GM21723 (cell line): ENCODE measurements at regions not wholly inside any gene's neighbourhood (a gene's known extent, or its start where the extent isn't known, plus 50 kb on each side); places are given as distances from the start of the nearest gene placed in this dataset.

Experiments
- ATAC-seq: cut with Tn5 transposase; IDR thresholded peaks from one replicate; pipeline ENCODE4 v1.9.1; 2021; ENCODE audit warnings: mild to moderate bottlenecking, moderate library complexity; ENCODE audit not compliant: unreplicated experiment

DNA sequence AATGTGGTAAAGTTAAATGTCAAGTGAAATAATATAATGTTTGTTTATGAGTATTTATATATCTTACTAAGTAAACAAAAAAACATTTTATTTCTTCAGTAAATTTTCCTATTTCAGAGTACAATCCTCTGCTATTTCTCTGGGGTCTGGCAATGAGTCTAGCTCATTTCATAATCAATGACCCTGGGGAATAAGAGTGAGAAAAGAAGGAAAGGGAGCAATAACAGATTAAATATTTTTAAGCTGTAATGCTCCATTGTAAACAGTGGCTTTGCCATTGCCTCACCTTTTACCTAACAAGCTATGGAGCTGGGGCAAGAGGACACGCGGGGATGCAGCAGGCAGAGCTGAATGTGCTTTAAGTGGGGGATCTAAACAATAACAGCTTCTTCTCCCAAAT, 1071.9 kb downstream of the FLRT2 start:
- no peak for ATAC-seq

DNA sequence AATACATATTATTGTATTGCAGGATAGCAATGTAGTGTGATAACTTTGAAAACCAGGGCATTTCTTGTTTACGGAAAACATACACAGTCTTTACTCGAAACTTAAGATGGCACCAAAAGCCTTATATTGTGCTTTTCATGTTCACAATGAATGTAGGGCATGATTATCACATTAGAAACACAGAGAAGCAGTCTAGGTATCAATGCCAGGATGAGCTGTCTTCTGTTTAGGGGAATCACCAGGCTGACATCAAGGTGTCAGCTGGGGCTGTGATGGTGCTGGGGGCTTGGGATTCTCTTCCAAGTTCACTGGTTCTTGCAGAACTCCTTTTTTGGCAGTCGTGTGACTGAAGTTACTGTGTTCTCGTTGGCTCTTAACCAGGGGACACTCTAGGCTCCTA, 1067.3 kb downstream of the FLRT2 start:
- no peak for ATAC-seq

DNA sequence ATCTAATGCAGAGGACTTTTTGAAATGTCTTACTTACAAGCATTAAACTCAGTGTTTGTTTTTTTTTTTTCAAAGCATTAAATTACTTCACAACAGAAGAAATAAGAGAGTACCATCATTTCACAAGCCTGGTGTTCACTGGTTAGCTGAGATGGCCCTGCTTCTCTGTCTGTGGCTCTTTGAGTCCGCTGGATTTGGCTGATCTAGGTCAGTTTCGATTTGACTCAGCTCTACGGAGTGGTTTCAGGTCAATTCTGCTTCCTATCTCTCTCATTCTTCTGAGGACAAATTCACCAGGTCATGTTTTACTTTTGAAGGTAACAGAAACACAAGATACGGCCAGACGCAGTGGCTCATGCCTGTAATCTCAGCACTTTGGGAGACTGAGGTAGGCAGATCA, 1066.1 kb downstream of the FLRT2 start:
- ATAC-seq, result no peak

DNA sequence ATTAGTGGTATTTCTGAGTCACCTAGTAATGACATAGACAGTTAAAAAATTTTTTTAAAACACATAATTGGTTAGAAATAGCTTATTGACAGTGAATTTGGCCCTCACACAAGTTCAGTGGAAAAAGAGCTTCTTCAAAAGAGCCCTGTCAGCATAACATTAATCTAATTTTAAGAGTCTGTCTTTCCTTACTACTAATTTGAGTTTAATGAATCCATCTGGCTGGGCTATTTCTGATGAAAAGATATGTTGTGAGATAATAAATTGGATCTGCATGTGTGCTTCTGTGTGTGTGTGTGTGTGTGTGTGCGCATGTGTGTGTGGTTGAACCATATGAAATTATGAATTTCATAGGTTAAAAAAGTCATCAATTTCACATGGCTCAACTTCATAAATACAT, 1045.2 kb downstream of the FLRT2 start:
- no peak for ATAC-seq

DNA sequence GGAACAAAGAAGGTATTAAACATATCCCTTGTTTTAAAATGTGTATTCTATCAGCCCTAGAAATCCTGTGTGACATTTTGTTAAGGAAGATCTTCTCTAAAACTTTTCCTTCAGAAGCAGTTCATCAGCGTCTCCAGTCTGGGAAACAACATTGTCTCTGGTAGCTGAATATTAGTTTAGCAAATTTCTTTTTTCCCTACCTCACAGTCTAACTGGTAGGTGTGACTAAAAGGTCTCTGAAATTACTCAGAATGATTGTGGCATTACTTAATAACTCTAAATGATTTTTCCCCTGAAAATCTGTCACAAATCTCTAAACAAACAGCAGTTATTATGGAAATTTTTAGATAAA, 1044.8 kb downstream of the FLRT2 start:
- no peak for ATAC-seq

DNA sequence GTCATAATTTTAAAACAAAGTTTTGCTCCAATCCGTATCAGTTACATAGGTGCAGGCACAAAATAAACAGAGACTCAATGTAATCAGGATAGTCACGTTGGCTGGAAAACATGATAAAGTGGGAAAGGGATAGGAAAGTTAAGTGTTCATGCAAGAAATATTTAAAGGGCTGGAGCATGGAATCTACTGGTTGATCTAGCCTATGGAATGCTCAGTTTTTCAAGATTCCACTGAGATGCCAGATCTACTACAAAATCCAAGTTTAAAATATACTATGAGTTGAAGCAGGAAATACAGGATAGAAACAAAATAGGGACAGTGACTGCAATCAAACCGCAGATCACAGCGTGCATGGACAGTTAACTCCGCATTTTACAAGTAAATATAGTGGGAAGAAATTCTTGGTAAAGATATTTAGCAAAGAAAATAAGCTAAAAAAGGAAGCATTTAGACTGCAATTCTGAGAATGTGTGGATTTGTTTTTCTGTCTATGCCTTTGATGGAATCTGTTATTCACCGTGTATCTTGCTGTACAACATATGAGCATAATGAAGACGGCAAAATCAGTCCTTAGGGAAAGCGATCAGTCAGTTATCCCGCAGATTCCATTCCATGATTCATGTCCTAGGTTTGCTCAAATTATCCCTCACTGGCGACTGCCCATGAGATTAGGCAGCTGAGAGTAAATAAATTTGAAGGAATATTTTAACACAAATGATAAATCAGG, 1044.3 kb downstream of the FLRT2 start:
- ATAC-seq, result no peak

DNA sequence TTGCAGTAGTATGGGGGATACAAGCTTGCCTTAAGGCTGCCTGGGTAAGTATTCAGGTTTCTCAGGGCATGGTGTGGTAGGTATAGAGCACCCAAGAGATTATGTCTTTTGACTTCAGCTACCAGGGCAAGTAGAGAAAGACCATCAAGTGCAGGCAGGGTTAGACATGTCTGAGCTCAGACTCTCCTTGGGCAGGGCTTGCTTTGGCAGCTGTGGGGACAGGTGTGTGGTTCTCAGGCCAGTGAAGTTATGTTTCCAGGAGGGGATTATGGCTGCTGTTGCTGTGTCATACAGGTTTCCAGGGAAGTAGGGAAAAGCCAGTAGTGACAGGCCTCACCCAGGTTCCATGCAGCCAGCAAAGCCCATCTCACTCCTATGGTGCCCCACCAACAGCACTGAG, 1040.4 kb downstream of the FLRT2 start:
- no peak for ATAC-seq

DNA sequence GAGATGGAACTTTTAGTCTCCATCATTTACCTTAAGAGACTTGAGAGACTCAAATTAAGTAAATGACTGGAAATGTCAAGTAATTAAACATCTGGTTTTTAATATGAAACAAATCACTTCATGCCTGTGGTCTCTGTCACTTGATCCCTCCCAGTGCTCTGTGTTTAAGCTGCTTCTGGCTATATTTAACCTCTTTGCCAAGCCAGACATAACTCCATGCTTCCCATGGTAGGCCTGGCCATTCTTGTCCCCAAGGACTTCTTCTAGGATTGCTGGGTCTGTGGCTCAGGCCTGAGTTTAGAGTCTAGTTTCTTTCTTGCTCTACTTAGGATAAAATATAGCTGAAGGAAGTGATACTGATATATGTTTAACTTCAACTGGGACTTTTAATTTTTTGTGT, 1013.6 kb downstream of the FLRT2 start:
- ATAC-seq, result no peak

DNA sequence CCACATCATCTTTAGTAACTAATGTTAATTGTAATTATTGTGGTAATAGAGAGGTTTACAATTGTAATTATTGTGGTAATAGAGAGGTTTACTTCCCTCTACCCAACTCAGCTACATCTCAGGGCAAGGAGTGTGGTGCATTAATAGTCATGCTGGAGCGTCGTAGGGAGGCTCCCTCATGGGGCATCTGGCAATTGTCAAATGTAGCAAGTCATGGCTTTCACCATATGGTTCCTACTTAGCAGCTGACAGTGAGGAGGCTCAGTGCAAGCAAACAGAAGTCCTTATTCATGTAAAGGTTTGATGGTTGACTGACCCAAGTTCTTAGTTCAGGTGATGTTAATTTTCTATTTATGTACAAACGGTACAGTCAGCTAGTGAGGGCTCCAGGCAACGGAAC, 1012.0 kb downstream of the FLRT2 start:
- no peak for ATAC-seq

DNA sequence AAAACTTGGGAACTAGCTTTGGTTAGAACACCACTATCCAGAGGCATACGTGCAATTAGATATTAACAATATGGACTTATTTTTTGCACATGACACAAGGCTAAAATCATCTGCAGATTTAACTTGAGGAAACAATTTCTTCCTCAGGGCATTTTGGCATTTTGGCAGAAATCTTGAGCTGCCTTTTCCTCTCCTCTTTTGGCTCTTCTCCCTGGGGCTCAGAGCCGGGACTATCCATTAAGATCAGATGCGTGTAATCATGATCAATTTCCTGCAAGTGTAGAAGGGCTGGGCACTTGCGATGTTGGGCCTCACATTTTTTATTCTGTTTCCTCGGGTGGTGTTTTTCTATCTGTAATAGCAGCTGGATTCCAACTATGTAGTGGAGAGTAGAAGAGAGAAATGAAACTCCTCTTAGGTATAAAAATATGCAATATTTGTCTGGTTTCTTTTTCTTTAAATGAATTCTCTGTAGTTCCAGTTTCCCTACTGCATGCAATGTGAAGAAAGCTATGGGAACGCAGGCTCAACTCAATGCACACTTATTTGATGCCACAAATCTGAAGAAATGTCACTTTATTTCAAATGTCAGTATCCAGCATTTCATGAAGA, 1010.8 kb downstream of the FLRT2 start:
- ATAC-seq, result no peak

DNA sequence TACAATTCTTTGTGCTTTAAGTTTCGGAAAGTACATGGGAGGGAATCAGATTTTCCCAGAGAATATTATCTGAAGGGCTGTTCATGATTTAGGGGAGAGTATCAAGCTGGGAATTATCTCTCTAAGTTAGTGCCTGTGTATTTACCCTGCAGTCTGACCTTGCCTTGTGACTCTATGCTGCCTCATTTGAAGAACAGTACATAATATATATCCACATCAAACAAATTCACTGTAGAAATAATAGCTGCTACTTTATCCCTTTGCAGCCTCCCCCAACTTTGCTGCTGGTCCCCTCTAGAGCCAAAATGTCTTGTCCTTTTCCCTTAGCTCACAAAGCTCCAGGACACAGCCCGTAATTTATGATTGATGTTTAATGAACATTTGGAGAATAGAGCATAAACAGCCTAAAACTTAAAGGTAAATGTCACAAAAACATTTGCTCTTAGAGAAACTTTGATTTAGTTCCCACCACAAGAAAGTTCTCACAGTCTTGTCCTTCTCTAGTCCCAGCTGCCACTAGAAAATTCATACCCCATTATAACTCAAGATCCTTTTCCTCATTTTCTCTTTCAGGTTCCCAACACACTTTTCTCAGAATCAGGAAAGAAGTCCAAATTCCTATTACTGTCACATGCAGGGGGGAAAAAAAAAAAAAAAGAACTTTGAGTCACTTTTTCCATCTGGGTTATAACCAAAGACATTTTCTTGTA, 1009.6 kb downstream of the FLRT2 start:
- no peak for ATAC-seq

DNA sequence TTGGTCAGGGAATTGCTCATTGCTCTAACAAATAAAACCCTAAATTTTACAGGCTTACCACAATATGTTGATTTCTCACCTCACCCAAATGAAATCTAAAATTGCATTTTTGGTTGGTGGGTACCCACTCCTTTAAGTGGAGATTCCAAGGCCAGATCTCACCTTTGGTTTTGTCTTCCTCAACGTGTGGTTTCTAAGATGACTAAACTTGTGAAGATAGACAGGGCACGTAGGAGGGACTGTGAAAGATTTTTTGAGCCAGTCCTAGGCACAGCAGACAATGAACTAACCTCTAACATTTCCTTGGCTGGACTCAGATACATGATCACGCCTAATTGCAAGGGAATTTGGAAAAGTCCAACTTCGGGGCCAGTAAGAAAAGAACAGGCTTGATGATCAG, 1003.9 kb downstream of the FLRT2 start:
- ATAC-seq, result no peak

DNA sequence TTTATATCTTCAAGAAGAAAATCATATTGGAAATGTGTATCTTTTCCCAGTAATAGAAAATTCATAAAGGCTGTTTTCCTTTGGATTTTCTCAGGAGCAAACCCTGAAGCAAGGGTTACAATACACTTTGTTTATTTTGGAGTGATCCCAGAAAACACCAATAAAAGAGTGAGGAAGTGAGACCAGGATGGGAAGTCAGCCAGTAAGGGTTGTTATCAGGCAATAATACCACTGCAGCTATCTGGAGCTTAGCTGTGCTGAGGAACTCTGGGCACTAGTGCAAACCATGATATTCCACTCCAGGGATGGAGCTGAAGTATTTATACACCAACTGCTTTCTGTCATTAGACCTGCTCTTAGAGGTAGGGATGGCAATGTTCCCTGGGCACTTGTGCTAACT, 1002.3 kb downstream of the FLRT2 start:
- ATAC-seq, result no peak

DNA sequence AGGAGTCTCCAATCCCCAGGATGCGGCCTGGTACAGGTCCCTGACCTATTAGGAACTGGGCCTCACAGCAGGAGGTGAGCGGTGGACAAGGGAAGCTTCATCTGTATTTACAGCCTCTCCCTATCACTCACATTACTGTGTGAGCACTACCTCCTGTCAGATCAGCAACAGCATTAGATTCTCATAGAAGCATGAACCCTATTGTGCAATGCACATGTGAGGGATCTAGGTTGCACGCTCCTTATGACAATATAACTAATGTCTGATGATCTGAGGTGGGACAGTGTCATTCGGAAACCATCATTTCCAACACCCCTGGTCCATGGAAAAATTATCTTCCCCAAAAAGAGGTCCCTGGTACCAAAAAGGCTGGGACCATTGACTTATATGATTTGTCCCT, 1000.5 kb downstream of the FLRT2 start:
- ATAC-seq, result no peak

DNA sequence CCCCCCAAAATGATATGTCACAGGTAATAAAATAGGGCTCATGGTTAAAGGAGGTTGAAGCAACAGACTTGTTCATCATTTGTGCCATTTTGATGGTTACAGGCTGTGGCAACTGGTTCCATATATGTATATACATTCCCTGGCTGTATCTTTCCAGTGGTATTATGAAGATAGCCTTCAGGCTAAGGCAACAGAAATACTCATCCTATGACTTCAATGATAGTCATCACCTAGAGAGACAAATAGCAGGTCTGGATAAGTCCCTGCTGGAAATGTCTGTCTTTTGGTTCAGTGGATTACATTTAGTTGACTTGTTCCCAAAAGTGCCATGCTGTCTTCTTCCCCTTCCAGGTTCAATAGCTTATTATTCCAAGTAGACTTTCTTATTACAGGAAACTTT, 997.4 kb downstream of the FLRT2 start:
- no peak for ATAC-seq

DNA sequence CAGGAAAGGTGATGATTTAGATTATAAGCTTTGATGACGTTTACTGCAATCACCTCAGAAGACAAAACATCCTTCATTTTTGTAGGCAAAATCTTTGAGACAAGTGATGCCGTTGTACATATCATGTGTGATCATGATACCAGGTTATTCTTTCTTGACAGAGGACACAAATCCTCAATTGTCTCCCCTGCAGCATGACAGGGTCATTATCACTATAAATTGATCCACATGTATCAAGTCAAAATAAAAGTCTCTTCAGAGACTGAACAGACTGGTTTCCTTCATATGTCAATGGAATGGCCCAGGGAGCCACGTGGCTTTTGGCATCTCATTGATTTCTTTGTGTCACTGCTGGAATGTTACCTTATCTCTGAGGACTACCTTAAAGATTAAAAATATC, 995.7 kb downstream of the FLRT2 start:
- no peak for ATAC-seq

DNA sequence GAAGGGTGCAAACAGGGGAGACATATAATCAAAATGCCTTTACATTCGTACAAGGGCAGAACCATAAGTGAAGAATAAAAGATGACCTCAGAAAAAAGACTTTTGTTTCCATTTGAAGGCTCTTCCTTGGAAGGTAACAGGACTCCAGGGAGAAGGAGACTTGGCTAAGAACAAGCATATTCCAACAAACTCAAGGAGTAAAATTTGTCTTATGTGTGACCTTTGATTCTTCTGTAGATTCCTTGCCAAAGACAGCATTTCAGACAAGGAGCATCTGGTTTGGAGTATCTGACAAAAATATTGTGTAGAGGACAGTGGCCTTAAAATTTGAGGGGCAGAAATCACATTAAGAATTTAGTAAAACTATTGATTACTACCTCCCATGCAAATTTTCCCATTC, 991.9 kb downstream of the FLRT2 start:
- no peak for ATAC-seq

DNA sequence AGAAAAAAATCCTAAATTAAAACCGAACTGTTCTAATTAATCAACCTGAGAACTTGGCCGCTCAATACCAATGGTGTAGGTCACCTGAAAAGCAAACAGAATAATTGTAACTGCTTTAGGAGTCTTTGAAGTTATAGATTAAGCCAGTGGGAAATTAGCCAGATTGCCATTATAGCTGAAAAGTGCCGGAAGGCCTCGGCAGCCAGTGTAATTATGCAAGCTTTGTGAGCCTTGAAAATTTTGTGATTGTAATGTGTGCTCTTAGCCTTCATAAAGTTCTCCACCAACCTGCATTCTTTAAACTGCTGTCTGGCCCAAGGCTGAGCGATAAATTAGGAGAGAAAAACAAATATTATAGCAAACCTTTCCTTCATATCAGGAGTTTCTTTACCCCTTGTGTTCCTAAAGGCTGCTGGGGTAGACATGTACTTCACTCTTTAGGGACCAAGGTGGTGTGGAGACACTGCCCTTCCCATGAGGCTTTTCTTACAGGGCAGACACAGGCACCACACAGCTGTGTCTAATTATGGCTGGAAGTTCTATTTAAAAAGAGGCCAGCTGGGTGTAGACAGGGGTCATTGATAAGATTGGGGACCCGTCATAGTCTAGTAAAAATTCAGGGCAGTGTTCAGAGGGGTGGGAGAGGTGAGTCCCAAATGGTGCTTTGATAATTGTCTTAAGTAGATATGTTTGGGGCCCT, 991.2 kb downstream of the FLRT2 start:
- ATAC-seq, result no peak

DNA sequence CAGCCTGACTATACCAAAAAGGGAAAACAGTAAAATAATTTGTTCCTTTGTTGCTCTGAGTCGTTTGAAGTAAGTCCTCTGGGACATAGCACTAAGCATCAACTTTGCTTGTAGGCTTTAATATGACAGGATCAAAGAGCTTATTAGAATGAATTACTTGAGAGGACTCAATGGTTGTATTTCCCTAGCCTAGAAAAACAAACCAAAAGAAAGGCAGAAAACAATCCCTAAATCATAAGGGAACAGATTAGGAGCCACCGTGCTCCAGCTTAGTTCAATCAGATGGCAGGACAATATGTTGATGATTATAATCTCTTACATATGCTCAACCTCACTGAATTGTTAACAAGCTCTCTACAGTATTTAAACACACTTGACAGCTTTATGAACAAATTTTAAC, 988.4 kb downstream of the FLRT2 start:
- no peak for ATAC-seq

DNA sequence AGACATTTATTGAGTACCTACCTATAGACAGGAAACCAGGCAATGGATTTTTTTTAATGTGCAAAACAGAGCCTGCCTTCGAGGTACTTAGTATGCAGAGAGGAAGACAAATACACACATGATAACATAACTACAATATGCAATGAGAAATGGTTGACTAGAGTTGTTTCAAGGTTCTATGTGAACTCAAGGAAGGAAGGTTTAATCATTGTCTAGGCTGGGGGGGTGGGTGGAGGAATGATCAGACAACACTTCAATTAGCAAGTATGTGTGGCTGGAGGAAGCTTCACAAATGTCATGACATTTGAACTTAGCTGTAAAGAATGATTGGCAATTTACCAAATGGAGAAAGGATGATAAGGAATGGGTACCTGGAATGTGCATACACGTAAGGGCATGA, 985.3 kb downstream of the FLRT2 start:
- no peak for ATAC-seq

DNA sequence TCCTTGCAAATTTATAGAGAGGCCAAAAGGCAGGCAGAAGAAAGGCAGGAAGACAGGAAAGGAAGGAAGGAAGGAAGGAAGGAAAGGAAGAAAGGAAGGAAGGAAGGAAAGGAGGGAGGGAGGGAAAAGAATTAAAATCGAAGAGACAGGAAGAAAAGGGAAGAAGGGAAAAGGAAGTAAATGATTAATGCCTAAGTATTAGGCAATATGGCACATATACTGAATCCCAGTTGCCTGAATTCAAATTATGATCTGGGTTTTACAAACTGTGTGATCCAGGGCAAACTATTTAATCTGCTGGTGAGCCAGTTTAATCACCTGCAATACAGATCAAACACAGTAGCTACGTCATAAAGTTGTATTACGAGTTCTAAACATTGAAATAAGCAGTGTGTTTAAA, 983.6 kb downstream of the FLRT2 start:
- ATAC-seq, result no peak

DNA sequence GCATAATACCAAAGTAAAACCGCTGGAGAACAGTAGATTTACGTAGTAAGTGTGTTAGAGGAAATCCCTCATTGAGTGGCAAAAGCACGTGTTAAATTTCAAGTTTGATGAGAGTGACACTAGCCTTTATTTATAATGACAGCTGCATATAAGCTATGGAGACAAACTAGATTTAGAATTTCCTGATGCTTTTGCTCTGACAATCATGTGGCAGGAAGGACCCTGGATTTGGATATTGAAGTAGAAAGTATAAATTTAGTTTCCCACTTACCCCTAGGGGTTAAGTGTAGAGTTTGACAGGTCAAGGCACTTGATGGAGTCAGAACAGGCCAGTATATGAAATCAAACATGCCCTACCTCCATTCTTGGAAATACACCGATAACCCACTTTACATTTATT, 983.1 kb downstream of the FLRT2 start:
- no peak for ATAC-seq
